ENCODE measurements at regions not wholly inside any gene's neighbourhood (a gene's known extent, or its start where the extent isn't known, plus 50 kb on each side); places are given as distances from the start of the nearest gene placed in this dataset.

DNA sequence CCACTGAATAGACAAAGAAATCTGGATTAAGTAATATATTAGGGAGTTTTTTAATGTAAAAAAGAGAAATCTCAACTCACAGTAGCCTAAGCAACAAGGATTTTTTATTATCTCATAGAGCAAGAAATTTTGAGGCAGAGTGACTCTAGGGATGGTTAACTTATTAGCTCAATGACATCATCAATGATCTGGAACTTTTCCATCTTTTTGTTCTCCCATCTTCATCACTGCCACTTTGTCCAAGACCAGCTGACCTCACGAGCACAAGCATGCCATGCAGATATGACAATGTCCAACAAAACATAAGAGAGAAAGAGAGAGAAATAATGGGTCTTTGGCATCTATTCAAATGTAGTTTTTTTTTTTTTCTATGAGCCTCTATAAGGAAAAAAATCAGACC lies 211.8 kb upstream of the RND3 start:
- H3K27me3 ChIP-seq = no peaks in the 10 kb centered on the region
- whole genome bisulfite sequencing, 2 donors = 66 to 69% methylated on average over 1 of the region's 1 CpG
- H3K27ac ChIP-seq = peak overlapping the region in 1 of 2 donors; percentile 81
- H3K4me3 ChIP-seq = no peak overlapping the region
- no peaks in the 10 kb centered on the region for H3K36me3 ChIP-seq (ENCODE audit: low read depth, missing control alignments)
- no peaks in the 10 kb centered on the region for H3K4me1 ChIP-seq
- TF ChIP-seq POLR2A (IDR thresholded peaks at IDR 0.05) = no peak
- TF ChIP-seq CTCF (IDR thresholded peaks at IDR 0.05) = no peak
- DNase-seq = no peak
- H3K9me3 ChIP-seq = no peaks in the 10 kb centered on the region
- intact Hi-C loops (cut with DNase I; ENCODE audit: low total_unique reads) = no loop called here

DNA sequence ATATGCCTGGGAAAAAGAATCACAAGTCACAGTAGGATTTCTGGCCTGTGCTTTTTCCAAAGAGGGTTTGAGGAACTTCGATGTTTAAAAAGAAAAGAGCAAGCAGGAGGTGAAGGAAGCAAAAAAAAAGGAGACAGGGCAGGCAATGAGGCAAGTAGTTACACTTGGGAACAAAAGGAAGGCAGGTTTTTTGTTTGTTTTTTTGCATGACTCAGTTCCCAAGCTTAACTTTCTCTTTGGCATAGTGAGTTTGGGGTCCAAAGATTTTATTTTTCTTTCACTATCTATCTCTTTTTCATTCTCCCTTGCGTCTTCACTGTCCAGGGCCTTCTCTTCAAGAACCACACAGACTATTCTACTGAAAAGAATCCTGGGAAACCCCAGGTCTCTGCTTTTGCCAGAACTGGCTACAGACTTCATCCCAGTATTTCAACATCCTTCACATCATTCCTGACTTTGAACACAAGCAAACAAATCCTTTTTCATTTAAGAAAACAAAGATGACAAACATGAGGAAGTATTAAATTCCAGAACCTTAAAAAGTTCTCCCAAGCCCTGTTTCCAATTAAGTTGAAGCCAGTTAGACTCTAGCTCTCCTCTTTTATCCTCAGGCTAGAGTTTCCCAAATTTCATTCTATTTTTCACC lies 210.7 kb upstream of the RND3 start:
- no peaks in the 10 kb centered on the region for H3K36me3 ChIP-seq (ENCODE audit: low read depth, missing control alignments)
- intact Hi-C loops (cut with DNase I; ENCODE audit: low total_unique reads) = no loop called here
- WGBS, 2 donors = 32 to 56% methylated on average over 2 of the region's 2 CpGs
- H3K27me3 ChIP-seq = no peaks in the 10 kb centered on the region
- H3K4me3 ChIP-seq = no peak overlapping the region
- TF ChIP-seq CTCF (IDR thresholded peaks at IDR 0.05) (no peak), POLR2A (IDR thresholded peaks at IDR 0.05) (no peak)
- no peaks in the 10 kb centered on the region for H3K9me3 ChIP-seq
- H3K27ac ChIP-seq = peak overlapping the region; percentile 1 to 81
- no peaks in the 10 kb centered on the region for H3K4me1 ChIP-seq
- DNase-seq = no peak

DNA sequence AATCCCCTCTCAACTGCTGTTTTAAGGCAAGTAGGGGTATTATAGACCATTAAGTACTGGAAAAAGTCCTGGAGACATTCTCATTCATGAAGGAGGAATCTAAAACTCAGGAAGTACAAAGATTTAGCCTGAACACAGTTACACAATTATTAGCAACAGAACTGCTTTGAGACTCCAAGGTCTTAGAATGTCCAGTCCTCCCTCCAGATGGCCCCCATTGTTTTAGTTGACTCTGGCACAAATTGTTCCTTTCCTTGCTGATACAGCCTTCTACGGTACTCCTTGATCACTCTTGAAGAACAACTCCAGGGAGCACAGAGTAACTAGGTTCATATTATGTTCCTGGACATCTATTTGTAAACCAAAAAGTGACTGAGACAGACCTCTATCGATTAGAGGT lies 210.1 kb upstream of the RND3 start:
- H3K36me3 ChIP-seq (ENCODE audit: low read depth, missing control alignments) = no peaks in the 10 kb centered on the region
- WGBS, 2 donors = 25% methylated on average over 2 of the region's 2 CpGs
- no peaks in the 10 kb centered on the region for H3K9me3 ChIP-seq
- no peak for TF ChIP-seq POLR2A (IDR thresholded peaks at IDR 0.05)
- TF ChIP-seq CTCF (IDR thresholded peaks at IDR 0.05) = no peak
- no peaks in the 10 kb centered on the region for H3K27me3 ChIP-seq
- DNase-seq = peak; percentile 39
- intact Hi-C loops (cut with DNase I; ENCODE audit: low total_unique reads) = no loop called here
- peak overlapping the region; percentile 1 to 81 for H3K27ac ChIP-seq
- no peaks in the 10 kb centered on the region for H3K4me1 ChIP-seq
- no peak overlapping the region for H3K4me3 ChIP-seq

- TF ChIP-seq POLR2A (IDR thresholded peaks at IDR 0.05) (no peak), CTCF (IDR thresholded peaks at IDR 0.05) (no peak)
- no peak overlapping the region for H3K4me3 ChIP-seq
- no peak for DNase-seq
- H3K36me3 ChIP-seq (ENCODE audit: low read depth, missing control alignments) = no peaks in the 10 kb centered on the region
- intact Hi-C loops (cut with DNase I; ENCODE audit: low total_unique reads) = no loop called here
- 49 to 66% methylated on average over 3 of the region's 3 CpGs for WGBS, 2 donors
- H3K9me3 ChIP-seq = no peaks in the 10 kb centered on the region
- no peaks in the 10 kb centered on the region for H3K4me1 ChIP-seq
- H3K27ac ChIP-seq = peak overlapping the region in 1 of 2 donors; percentile 81
- no peaks in the 10 kb centered on the region for H3K27me3 ChIP-seq
Observed at GRCh38 chr2:150695451-150696135, 208.1 kb upstream of the RND3 start.

DNA sequence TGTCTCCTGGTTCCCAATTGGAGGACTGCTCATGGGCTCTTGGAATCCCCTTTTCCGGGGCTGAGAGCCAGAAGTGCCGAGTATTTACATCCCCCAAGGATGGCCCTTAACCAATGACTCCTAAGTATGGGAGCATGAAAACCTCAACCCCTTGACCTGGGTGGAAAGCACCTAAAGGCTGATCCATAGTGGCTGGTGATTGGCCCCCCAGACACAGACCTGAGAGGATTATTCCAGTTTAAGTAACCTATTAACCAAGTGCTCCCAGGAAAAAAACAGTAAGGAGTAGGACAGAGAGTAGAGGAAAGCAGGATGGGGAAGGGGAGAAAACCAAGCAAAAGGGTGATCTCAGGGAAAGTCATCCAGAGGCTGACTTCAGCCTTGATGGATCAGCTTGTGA lies 206.1 kb upstream of the RND3 start:
- no peaks in the 10 kb centered on the region for H3K27me3 ChIP-seq
- no peaks in the 10 kb centered on the region for H3K4me1 ChIP-seq
- intact Hi-C loops (cut with DNase I; ENCODE audit: low total_unique reads) = no loop called here
- WGBS, 2 donors = 96 to 100% methylated on average over 2 of the region's 2 CpGs
- no peak for DNase-seq
- H3K27ac ChIP-seq = no peak overlapping the region
- no peak overlapping the region for H3K4me3 ChIP-seq
- no peaks in the 10 kb centered on the region for H3K9me3 ChIP-seq
- no peaks in the 10 kb centered on the region for H3K36me3 ChIP-seq (ENCODE audit: low read depth, missing control alignments)
- TF ChIP-seq CTCF (IDR thresholded peaks at IDR 0.05) (no peak), POLR2A (IDR thresholded peaks at IDR 0.05) (no peak)

All from testis (tissue), 2 donors.